GM19324 (cell line): ENCODE measurements at regions not wholly inside any gene's neighbourhood (a gene's known extent, or its start where the extent isn't known, plus 50 kb on each side); places are given as distances from the start of the nearest gene placed in this dataset.

Source experiments
- ATAC-seq: cut with Tn5 transposase; IDR thresholded peaks from one replicate; pipeline ENCODE4 v1.9.1; 2021; ENCODE audit warnings: mild to moderate bottlenecking, moderate library complexity; ENCODE audit not compliant: unreplicated experiment, low FRiP score

DNA sequence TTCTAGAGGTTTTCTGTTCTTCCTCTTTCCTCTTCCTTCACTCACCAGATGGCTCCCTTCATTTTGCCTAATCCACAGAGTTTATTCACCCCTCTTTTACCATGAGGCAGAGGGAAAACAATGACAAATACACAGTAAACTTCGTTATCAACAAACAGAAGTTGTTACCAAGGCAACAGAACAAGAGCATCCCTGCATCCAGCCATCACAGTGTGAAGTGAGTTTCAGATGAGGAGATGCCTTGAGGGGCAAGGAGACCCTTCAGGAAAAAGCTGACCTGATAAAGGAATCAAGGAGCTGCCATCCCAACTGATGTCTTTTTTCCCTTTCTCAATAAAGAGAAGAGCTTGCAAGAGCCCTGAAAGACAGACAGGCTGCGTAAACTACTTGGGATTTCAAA is 195.3 kb downstream of the BRINP2 start:
- ATAC-seq: no peak

DNA sequence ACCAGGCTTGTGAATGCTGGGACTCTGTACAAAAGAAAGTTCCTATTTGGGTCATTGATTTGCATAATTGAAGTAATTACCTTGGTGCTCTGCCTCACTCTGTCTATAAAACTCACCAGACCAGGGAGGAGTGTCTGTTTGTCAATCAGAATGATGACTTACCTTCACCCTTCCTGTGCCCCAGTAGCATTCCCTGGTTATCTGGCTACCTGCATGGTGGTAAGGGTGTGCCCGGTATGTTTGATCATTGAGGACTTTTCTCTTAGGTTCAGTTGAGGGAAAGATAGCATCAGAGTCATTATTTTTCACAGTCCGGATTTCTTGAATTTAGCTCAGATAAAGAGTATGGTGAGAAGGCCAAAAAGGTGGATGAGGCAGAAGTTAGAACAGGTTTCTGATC is 190.0 kb downstream of the BRINP2 start:
- no peak for ATAC-seq

DNA sequence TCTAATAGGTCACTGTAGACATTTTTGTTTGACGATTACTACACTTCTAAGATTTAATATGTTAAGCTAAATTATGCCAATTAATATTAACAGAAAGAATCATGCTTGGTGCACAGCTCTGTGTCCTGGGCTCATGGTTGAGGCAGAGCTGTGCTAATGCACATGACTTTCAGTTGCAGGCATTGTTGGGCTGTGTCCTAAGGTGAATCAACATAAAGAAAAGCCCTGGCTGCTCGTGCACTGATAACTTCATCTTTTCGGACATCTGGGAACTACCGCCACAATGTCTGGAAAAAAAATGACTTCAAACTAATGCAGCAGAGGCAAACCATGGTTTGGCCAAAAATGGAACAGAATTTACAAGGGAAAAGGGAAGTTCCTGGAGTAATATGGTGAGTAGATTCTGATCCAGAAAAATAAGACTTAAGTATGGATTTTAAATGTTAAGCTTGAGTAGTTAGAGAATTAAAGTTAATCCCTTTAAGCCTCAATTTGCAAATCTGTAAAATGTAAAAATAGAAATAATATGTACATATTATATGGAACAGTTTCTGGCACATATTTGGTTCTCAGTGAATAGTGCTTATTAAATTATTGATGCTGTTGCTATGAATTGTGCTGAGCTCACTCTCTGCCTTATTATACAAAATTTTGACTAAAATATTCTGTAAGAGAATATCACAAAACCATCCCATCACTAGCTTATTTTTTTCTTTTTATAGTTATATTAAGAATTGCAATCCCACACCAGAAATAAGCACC is 186.1 kb downstream of the BRINP2 start:
- no peak for ATAC-seq

DNA sequence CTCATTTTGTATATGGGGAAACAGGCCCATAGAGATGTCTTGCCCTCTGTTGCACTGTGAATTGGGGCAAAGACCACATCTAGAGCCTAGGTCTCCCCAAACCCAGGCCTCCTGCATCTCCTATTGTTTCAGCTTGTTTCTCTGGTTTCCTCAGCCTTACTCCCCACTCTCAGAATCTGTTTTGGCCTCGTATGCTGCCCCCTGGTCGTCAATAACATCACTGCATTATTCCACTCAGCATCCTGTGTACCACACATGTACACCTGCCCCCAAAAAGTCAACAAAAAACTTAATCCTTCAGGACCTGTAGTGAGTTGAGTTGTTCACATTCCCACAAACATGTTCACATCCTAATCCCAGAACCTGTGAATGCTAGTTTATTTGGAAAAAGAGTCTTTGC is 184.8 kb downstream of the BRINP2 start:
- ATAC-seq: no peak

DNA sequence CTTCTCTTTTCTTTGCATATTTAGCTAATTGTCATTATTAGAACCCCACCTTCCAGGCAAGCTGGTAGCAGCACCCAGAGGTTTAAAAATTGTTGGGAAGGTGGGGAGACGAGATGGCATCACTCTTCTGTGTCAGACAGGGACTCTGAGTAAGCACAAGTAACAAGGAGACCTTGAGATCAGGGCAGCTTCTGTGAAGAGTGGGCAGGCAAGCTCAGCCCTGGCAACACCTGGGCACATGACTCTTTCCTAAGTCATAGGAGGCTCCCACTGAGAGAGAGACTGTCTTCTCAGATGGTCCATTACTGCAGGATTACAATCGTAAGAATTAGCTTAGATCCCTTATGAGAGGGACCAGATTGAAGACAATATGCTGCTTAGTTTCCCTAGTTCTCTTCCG is 183.5 kb downstream of the BRINP2 start:
- ATAC-seq: no peak

DNA sequence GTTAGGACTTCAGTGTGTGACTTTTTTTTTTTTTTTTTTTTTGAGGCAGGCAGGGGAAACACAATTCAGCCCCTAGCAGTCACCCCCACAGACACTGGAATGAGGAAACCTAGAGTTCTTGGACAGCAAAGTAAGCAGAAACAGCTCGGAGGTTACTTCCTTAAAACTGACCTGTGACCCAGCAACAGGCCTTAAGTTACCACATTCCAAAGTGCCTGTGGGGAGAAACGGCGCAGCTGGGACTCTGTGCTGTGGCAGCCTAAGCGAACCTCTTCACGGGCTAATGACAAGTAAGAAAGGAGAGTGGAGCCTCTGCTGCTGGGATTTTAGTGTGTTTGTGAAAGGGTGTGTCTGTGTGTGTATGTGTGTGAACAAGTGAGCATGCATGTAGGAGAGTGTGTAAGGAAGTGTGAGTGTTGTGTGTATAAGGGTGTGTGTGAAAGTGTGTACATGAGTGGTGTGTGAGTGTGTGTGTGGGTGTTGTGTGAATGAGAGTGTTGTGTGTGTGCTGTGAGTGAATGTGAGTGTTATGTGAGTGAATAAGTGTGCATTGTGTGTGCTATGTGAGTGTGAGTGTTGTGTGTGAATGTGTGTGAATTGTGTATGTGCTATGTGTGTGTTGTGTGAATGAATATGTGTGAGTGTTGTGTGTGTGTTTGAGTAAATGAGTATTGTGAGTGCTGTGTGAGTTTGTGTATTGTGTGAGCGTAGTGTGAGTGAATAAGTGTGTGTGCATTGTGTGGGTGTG is 180.8 kb downstream of the BRINP2 start:
- ATAC-seq: no peak

DNA sequence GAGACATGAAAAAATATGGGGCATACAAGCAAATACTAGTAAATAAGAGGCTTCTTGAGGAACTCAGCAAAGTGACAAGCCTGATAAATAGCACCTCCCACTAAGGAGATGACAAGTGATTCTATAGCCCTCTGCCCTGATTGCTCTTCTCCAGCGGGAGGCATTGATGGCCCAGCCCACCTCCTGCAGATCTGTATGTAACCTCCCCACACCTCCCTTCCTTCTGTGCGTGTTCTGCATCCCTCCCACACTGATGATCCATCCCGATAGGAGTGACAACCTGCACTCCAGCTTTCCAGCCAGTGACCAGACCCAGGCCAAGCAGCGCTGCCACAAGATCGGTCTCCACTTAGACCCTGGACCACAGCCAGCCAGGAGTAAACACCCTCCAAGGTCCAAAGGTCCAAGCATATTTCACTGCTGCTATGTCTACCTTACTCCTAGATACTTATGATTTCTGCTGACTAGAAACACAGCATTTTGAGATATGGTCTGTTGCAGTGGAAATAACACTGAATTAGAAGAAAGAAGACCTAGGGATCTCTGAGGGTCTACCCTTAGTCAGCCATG is 176.1 kb downstream of the BRINP2 start:
- no peak for ATAC-seq

DNA sequence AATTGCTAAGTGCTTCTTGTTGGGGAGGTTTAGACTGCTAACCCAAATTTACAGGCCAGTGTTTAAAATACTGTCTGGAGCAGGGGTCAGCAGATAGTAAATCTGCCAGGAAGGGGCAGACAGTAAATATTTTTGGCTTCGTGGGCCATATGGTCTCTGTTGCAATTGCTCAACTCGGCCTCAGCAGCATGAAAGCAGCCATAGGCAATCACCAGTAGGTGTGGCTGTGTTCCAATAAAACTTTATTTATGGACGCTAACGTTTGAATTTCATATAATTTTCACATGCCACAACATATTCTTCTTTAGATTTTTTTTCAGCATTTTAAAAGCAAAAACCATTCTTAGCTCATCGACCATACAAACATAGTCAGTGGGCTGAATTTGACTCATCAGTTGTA is 172.7 kb downstream of the BRINP2 start:
- ATAC-seq: no peak

DNA sequence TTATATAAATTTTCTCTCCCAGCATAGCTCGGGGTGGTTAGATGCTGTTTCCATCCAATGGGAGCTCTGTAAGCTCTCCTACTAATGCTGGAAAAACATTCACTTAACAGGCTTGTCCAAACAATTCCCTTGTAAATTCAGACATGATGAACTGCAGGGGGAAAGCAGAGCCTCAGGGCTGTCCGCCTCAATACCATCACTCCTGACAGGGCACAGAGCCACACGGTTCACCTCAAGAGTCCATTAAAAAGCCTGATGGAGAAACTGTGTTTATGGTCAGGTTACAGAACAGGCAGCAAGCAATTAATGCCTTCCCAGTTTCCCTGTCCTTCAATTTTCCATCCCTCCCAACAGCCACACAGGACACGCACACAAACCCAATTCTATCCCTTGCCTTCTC is 171.0 kb downstream of the BRINP2 start:
- ATAC-seq: no peak

DNA sequence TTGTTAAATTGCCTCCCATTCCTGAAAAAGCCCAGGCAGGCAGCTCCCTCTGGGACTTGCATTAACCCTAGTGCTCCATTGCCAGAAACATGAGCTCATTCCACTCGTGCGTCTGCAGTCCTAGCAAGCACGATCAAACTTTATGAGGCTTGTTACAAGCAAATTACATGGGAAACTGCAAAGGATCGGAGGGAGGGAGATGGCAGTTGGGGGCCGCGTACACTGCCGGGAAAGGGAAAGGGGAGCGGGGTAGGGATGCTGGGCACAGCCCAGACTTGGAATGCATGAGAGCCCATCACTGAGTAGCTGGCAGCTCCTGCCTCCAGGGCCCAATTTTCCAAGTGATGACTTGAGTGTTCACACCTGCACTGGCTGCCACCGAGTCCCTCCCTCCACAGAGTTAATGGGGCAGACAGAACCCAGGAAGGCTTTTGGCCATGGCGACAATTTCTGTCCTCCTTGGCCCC is 169.9 kb downstream of the BRINP2 start:
- no peak for ATAC-seq

DNA sequence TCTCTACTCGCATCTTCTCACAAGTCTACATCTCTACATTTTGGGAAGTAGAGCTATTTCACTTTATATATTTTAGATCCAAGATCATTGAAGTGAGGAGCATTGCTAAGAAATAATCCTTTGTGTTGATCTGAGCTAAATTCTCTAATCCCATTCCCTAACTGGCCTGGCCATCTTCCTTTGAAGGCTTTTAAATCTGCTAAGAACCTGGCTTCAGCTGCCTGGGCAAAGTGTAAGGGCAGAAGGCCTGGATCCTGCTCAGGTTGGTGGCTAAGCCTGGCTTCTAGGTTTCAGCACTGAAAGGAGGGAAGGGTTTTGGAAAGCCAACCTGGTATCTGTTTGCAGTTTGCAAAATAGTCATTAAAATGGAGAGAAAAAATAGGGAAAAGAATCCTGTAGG is 167.6 kb downstream of the BRINP2 start:
- ATAC-seq: no peak

DNA sequence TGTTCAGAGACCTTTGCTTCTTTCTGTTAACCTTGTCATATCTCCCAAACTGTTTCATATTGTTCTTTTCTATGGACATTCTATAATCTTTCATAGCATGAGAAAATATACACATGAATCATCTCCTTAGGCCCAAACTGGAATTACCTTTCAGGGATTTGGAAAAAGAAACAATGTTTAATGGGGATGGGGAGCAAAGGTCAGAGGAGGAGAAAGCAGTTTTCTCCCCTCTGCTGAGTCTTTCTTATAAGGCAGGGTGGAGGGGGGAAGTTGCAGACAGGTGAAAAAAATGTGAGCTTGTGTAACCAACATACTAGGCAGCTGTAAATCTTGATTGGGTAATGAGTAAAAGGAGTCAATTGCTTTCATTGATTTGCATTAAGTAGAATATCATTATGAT is 164.1 kb downstream of the BRINP2 start:
- ATAC-seq: no peak

DNA sequence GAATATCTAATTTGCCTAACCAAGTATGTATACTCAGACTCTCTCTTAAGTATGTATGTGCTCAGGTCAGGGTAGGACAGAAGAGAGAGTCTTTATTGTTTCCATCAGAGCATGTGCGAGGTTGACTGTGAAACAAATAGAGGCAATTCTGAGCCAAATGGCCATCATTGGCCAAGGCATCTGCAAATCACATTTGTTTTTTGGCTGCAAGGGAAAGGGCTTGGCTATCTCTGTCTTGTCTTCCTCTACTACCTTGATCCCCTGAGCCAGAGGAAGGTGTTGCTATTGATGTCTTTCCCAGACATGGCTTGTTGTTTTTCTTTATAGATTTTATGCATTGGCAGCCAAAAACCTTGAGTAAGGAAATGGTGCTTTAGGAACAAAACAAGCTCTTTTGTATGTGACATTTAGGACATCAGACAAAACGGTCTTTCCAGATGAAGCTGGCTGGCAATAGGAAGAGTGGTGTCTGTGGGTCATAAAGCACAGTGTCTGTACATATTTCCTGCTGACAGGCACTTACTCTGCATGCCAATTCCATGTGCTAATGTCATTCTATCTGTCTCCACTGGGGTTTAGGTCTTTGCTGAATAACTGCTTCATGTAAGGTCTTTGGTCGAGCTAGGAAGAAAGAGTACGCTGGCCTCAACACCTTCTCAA is 163.3 kb downstream of the BRINP2 start:
- ATAC-seq: no peak
